Kidney capillary endothelial cell (primary cell): ENCODE measurements at regions not wholly inside any gene's neighbourhood (a gene's known extent, or its start where the extent isn't known, plus 50 kb on each side); places are given as distances from the start of the nearest gene placed in this dataset.

Source experiments
- DNase-seq: peaks from one replicate; pipeline ENCODE4 v3.0.0-alpha.2; 2018; ENCODE audit warnings: low spot score

- DNase-seq: no peak
These were observed 531.6 kb upstream of the TBX3 start for GRCh38 chr12:115215544-115215943.

DNA sequence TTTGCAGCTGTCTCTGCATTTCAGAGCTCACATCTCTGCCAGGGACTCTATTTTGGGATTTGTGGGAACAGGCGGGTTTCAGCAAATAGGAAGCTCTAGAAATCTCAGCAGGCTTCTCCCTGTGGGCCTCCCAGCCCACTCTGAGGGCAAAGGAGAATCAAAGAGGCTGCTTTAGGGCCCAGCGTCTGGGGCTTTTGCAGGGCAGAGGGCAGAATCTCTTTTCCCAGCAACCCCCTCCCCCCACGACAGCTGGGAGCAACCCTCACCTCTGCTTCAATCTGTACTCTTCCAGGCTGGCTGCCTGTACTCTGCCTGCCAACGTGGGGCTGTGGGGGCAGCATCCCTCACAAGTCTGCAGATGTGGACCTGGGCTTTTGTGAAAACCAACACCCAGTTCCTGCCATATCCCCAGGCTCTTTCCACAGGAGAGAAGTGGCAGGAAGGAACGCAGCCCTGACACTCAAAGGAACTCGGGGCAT is 529.6 kb upstream of the TBX3 start:
- DNase-seq: no peak

DNA sequence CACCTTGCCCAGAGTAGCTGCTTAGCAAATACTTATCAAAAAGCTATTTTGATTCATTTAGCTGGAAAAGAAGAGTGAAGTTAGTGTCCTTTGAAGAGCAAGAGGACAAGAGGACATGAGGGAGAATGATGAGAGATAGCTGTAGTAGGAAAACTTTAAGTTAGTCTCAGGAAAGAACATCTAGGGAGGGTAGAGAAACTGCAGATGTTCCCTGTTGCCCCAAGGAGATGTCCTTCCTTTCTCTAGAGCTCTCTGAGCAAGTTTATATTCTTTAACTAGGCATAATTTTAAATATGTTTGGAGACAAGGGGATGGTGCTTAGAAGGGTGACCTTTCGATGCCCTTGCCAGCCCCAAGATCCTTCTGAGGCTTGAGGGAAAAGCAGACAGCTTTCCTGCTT is 529.1 kb upstream of the TBX3 start:
- no peak for DNase-seq

DNA sequence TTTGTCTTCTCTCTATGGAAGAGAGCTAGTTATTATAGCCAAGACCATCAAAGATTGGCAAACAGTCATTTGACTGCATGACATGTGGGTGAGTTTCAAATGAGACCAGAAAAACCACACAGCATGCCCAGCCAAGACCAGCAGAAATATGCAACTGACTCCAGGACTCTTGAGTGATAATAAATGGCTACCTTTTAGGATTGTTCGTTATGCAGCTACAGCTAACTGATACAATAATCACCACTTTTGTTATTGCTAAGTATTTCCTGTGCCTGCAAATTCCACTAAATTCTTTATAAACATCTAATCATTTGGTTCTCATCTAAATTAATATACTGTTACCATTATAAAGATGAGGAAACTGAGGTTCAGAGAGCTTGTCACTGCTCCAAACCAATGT is 528.4 kb upstream of the TBX3 start:
- DNase-seq: no peak

DNA sequence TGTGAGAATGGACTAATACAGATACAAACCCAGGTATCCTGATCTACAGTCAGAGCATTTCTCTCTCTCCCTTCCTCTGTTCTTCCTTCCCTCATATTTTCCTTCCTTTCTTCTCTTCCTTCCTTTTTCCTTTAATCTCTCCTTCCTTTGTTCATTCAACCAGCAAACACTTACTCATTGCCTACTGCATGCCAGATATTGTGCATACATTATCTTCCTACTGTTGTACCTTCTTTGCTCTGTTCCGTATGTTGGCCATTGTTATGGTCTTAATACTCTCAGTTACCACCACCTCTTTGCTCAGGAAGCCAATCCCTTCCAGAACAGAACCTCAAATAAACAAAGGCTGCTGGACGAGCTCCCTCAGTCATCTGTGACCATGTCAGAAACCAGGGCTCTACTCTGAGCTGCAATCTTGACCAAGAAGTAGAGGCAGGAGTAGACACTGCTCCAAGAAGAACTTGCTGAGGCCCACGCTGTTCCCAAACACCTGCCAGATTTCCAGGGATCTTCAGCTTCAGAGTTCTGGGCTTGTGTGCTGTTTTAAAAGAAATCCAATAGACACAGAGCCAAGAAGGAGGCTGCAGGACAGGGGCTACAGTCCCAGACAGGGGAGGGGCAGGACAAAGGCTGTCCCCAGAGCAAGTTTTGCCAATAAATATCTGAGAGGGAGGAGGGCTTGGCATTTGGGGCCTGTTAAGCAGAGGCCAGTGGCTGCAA is 526.7 kb upstream of the TBX3 start:
- DNase-seq: no peak

DNA sequence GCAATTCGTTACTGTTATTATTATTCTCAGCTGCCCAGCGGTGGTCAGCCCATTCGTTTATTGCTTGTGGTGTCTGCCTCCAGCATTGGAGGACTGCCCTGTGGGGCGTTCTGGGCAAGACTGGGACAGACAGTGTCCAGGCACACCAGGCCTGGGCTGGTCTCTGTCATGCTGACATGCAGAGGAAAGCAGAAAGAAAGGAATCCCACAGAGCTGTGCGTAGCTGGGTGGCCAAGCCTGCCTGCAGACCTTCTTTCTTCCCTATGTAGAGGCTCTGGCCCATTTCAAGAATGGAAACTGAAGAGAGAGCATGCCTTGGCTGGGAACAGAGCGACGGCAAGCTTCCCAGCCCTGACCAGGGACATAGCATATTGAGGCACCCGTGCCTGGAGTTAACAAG is 525.3 kb upstream of the TBX3 start:
- DNase-seq: no peak

GRCh38 chr12:115208098-115208497 is 524.1 kb upstream of the TBX3 start:
- no peak for DNase-seq

DNA sequence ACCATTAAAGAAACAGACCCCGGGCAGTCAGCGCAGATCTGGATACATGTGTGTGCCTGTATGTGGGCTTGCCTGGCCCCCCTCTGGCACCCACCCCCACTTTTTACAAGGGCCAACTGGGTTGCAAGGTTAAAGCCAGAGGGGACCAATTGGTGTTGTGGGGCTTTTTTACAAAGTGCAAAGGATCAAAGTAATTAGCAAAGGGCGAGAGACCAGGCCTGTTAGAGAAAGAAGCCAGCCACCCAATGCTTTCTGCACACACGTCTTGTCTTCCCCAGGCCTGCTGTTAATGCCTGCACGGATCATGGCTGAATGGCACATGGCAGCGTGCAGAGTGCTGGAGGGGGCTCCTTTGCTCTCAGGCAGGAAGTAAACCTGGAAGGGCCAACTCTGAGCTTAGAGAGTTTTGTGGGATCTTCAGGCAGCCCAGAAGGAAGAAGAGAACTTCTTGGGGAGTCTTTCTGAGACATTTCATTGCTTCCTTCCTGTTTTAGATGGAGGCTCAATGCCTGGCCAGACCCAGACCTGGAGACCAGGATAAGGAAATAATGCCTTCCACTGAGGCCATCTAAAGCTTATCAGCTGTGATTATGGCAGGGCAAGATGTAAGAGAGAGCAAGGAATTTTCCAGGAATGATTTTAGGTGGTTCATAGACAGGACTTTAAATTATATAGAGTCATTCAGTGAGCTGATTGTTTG is 523.4 kb upstream of the TBX3 start:
- no peak for DNase-seq

- DNase-seq: no peak
These were observed 522.8 kb upstream of the TBX3 start for GRCh38 chr12:115206801-115207200.

DNA sequence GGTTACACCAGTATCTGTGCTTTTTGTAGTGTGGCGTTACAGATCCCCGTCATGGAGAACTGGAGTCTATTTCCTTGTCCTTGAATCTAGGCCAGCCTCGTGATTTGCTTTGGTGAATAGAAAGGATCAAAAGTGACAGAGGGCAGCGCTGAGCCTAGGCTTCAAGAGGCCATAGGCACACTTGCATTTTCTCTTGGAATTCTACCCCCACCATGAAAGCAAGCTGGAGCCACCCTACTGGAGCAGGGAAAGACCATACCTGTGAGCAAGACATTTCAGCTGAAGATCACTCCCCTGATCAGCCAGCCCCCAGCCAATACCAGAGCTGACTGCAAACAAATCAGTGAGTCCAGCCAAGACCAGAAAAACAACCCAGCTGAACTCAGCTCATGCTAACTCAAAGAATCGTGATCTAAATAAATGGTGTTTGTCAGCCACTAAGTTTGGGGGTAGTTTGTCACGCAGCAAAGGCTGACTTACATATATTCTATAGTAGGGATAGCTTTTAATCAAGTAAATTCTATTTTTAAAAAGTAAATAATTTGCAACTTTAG is 521.9 kb upstream of the TBX3 start:
- DNase-seq: no peak

GRCh38 chr12:115204957-115205754 is 521.2 kb upstream of the TBX3 start:
- DNase-seq: no peak

GRCh38 chr12:115203701-115204100 is 519.7 kb upstream of the TBX3 start:
- no peak for DNase-seq

- no peak for DNase-seq
These were observed 518.0 kb upstream of the TBX3 start for GRCh38 chr12:115201966-115202365.

- no peak for DNase-seq
These were observed 515.9 kb upstream of the TBX3 start for GRCh38 chr12:115199831-115200230.

DNA sequence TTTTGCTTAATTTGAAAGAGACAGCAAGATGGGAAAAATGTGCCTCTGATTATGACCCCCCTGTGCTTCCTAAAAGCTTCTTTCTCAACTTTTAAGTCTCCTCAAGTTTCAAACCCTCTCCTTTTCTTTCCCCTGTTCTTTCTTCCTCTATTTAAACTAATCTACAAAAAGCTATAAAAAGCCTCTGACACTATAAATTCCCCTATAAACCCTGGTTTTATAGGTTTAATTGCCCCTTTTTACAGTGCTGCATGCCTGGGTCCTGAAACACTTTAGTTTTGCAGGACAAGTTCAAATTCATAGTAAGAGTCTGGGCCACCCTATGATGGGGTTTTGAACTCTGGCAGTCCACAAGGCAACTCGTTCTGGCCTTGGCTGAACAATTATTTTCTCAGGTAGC is 510.9 kb upstream of the TBX3 start:
- DNase-seq: no peak

- DNase-seq: no peak
These were observed 510.5 kb upstream of the TBX3 start for GRCh38 chr12:115194448-115194847.

DNA sequence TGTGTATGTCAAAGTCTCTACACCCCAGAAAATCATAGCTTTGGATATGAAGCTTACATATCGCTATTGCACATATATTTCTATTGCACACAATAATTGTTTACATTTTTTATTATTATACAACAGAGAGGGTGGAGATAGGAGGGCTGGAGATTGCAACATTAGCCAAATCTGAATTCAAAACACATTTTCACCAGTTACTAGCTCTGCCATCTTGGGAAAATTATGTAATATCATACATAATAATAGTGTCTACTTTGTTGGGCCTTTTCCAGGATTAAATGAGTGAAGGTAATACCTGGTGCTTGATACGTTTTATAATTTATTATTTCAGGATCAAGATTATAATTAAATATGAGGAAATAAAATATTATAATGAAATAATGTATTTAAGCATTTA is 507.4 kb upstream of the TBX3 start:
- no peak for DNase-seq

DNA sequence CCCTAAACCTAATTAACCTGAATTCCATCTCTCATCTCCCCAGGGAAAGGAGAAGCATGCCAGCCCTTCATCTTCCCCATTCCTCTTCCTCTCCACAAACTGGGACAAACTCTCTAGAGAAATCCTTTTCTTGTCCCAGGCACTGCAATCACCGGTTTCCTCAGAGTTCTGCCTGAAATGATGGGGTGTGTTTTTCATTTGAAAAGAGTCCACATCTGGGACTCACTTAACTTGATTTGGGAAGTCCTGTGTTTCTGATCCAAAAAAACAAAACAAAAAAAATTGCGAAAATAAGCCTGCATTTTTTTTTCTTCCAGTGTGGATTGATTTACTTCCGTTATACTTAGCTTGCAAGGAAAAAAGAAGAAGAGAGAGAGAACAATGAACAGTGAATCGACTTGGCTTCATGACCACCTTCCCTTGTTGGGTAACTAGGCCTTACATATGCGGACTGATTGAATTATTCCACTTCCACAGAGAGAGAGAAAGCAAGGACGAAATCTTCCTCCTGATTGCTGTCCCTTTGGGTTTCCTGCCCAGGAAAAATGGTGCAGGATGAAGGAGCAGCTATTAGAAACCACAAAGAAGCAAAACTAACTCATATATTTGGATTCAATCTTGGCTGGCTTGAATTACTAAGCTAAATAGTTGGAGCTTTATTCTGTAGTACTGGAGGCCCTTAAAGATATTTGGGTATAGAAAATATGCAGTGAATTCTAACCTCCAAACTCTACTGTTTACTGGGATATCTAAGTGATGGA is 506.2 kb upstream of the TBX3 start:
- no peak for DNase-seq

GRCh38 chr12:115185506-115185905 is 501.5 kb upstream of the TBX3 start:
- no peak for DNase-seq

DNA sequence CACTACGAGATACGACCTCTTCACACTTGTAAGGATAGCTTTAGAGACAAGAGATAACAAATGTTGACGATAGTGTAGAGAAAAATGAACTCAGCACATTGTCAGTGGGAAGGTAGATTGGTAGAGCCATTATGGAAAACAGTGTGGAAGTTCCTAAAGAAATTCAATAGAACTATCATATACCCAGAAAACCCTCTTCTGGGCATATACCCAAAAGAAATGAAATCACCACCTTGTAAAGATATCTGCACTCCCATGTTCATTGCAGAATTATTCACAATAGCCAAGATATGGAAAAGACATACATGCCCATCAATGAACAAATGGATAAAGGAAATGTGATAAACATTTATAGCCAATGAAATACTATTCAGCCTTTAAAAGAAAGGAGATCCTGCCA is 499.8 kb upstream of the TBX3 start:
- DNase-seq: no peak

DNA sequence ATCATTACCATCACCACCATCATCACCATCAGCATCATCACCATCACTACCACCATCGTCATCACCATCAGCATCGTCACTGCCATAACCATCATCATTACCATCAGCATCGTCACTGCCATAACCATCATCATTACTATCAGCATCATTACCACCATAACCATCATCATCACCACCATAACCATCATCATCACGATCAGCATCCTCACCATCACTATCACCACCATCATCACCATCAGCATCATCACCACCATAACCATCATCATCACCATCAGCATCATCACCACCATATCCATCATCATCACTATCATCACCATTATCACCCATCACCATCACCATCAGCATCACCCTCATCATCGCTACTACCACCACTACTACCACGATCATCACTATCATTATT is 493.9 kb upstream of the TBX3 start:
- no peak for DNase-seq
